22Rv1 (cell line): ENCODE measurements at regions not wholly inside any gene's neighbourhood (a gene's known extent, or its start where the extent isn't known, plus 50 kb on each side); places are given as distances from the start of the nearest gene placed in this dataset.

ENCODE experiments used
- ZFX ChIP-seq: fragments of 450-650 bp; IDR thresholded peaks from 2 replicates; pipeline ENCODE4 v1.6.1; 2017; ENCODE audit warnings: antibody characterized with exemption, borderline replicate concordance
- TF ChIP-seq, protein P1 (sequence below): fragments of 450-650 bp; IDR thresholded peaks from 2 replicates; pipeline ENCODE4 v1.5.1; 2017; ENCODE audit warnings: mild to moderate bottlenecking

DNA sequence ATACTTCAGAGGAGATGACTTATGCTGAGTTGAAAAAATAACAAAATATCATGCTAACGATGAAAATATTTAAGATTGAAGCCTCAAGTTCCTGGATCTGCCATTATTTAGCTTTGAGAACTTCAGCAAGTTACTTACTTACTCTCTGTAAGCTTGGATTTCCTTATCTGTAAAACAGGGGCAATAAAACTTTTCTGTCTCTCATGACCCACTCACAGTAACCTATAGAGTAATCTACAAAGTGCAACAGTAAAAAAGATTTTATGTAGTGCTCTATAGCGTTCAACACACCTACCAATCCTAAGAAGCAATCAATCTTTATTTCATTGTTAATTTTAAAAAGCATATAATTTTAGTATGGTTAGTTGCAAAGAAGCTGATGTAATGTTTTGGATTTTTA, 478.6 kb downstream of the ZIC1 start:
- TF ChIP-seq, protein P1, sequence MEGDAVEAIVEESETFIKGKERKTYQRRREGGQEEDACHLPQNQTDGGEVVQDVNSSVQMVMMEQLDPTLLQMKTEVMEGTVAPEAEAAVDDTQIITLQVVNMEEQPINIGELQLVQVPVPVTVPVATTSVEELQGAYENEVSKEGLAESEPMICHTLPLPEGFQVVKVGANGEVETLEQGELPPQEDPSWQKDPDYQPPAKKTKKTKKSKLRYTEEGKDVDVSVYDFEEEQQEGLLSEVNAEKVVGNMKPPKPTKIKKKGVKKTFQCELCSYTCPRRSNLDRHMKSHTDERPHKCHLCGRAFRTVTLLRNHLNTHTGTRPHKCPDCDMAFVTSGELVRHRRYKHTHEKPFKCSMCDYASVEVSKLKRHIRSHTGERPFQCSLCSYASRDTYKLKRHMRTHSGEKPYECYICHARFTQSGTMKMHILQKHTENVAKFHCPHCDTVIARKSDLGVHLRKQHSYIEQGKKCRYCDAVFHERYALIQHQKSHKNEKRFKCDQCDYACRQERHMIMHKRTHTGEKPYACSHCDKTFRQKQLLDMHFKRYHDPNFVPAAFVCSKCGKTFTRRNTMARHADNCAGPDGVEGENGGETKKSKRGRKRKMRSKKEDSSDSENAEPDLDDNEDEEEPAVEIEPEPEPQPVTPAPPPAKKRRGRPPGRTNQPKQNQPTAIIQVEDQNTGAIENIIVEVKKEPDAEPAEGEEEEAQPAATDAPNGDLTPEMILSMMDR = no peak
- no peak for TF ChIP-seq ZFX
